HEK293 (cell line): ENCODE measurements at regions not wholly inside any gene's neighbourhood (a gene's known extent, or its start where the extent isn't known, plus 50 kb on each side); places are given as distances from the start of the nearest gene placed in this dataset.

Source experiments
- CTCF ChIA-PET: fragments of 350-600 bp; formaldehyde crosslinking; extraction: SDS; loops from one replicate; lab custom pipeline; 2021; ENCODE audit warnings: antibody characterized with exemption; lab: Yijun Ruan, JAX
- POLR2A ChIA-PET: fragments of 300-600 bp; formaldehyde crosslinking; extraction: SDS; loops from one replicate; lab custom pipeline; 2020; ENCODE audit warnings: antibody characterized with exemption, inconsistent platforms; lab: Yijun Ruan, JAX
- H3K27ac ChIP-seq: fragments of 200-500 bp; sonication (Bioruptor generic); 2 replicates; pipeline ENCODE4 v1.5.1; 2014; ENCODE audit warnings: low read depth, low read length, control low read depth, inconsistent platforms; ENCODE audit errors: extremely low read depth
- H3K36me3 ChIP-seq, 2 experiments: fragments of 200-500 bp in 1 of 2; sonication (Bioruptor generic) in 1 of 2; 1 replicate in 1 of 2; 2 replicates in 1 of 2; pipeline ENCODE4 v1.5.1; 2014 to 2017; ENCODE audit warnings: inconsistent platforms in 2 of 2, low read length in 2 of 2; ENCODE audit not compliant: control insufficient read depth in 2 of 2, insufficient read depth in 1 of 2
- H3K4me1 ChIP-seq: fragments of 200-500 bp; sonication (Bioruptor generic); 2 replicates; pipeline ENCODE4 v1.5.1; 2014; ENCODE audit warnings: mild to moderate bottlenecking, low read length, inconsistent platforms; ENCODE audit not compliant: control insufficient read depth, insufficient read depth
- H3K4me3 ChIP-seq: 2 replicates; pipeline ENCODE4 v1.5.1; 2011; ENCODE audit warnings: low read depth, mild to moderate bottlenecking, control low read depth, low read length, moderate library complexity
- H3K9me3 ChIP-seq: fragments of 200-500 bp; sonication (Bioruptor generic); 2 replicates; pipeline ENCODE4 v1.5.1; 2014; ENCODE audit warnings: low read depth, low read length, inconsistent platforms; ENCODE audit not compliant: control insufficient read depth, insufficient read depth
- ATF2 ChIP-seq: fragments of 450-650 bp; formaldehyde crosslinking; IDR thresholded peaks from 2 replicates; pipeline ENCODE4 v1.5.1; 2016; ENCODE audit warnings: missing biosample characterization, missing genetic modification characterization, low read depth
- GLI2 ChIP-seq: fragments of 450-650 bp; formaldehyde crosslinking; IDR thresholded peaks from 2 replicates; pipeline ENCODE4; 2017; ENCODE audit warnings: missing biosample characterization, missing genetic modification characterization, low read depth, borderline replicate concordance
- HOXD13 ChIP-seq: sonication (generic); formaldehyde crosslinking; IDR thresholded peaks from 2 replicates; pipeline ENCODE4 v1.8.0; 2022; ENCODE audit warnings: missing genetic modification reagents, borderline replicate concordance
- KLF1 ChIP-seq: fragments of 450-650 bp; formaldehyde crosslinking; IDR thresholded peaks from 2 replicates; pipeline ENCODE4 v1.5.1; 2016; ENCODE audit warnings: missing biosample characterization, missing genetic modification characterization
- PRDM1 ChIP-seq: fragments of 450-650 bp; formaldehyde crosslinking; IDR thresholded peaks from 2 replicates; pipeline ENCODE4; 2016; ENCODE audit warnings: missing biosample characterization, missing genetic modification characterization
- SALL2 ChIP-seq: fragments of 450-650 bp; formaldehyde crosslinking; IDR thresholded peaks from 2 replicates; pipeline ENCODE4 v1.5.0; 2017; ENCODE audit warnings: missing biosample characterization, mild to moderate bottlenecking, missing genetic modification characterization, borderline replicate concordance
- SP3 ChIP-seq: fragments of 450-650 bp; formaldehyde crosslinking; IDR thresholded peaks from 2 replicates; pipeline ENCODE4 v1.5.1; 2016; ENCODE audit warnings: missing biosample characterization, missing genetic modification characterization
- ZBTB20 ChIP-seq: fragments of 450-650 bp; formaldehyde crosslinking; IDR thresholded peaks from 2 replicates; pipeline ENCODE4 v1.5.1; 2016; ENCODE audit warnings: missing biosample characterization, missing genetic modification characterization
- ZBTB48 ChIP-seq: fragments of 450-650 bp; formaldehyde crosslinking; IDR thresholded peaks from 2 replicates; pipeline ENCODE4 v1.5.1; 2016; ENCODE audit warnings: missing biosample characterization, missing genetic modification characterization
- ZBTB6 ChIP-seq: fragments of 450-650 bp; formaldehyde crosslinking; IDR thresholded peaks from 2 replicates; pipeline ENCODE4 v1.5.1; 2017; ENCODE audit warnings: missing biosample characterization, missing genetic modification characterization
- ZBTB8A ChIP-seq: fragments of 450-650 bp; formaldehyde crosslinking; IDR thresholded peaks from 2 replicates; pipeline ENCODE4 v1.5.1; 2016; ENCODE audit warnings: missing biosample characterization, missing genetic modification characterization
- ZNF133 ChIP-seq: fragments of 450-650 bp; formaldehyde crosslinking; IDR thresholded peaks from 2 replicates; pipeline ENCODE4 v1.5.1; 2016; ENCODE audit warnings: missing biosample characterization, missing genetic modification characterization
- ZNF155 ChIP-seq: fragments of 450-650 bp; formaldehyde crosslinking; IDR thresholded peaks from 2 replicates; pipeline ENCODE4 v1.5.1; 2016; ENCODE audit warnings: missing biosample characterization, missing genetic modification characterization
- ZNF175 ChIP-seq: fragments of 450-650 bp; formaldehyde crosslinking; IDR thresholded peaks from 2 replicates; pipeline ENCODE4 v1.5.1; 2016; ENCODE audit warnings: missing biosample characterization, missing genetic modification characterization
- ZNF280D ChIP-seq: fragments of 450-650 bp; formaldehyde crosslinking; IDR thresholded peaks from 2 replicates; pipeline ENCODE4 v1.5.1; 2016; ENCODE audit warnings: missing biosample characterization, missing genetic modification characterization
- ZNF324 ChIP-seq: fragments of 450-650 bp; formaldehyde crosslinking; IDR thresholded peaks from 2 replicates; pipeline ENCODE4 v1.5.1; 2016; ENCODE audit warnings: missing biosample characterization, missing genetic modification characterization
- ZNF341 ChIP-seq: fragments of 450-650 bp; formaldehyde crosslinking; IDR thresholded peaks from 2 replicates; pipeline ENCODE4; 2016; ENCODE audit warnings: low read depth, missing biosample characterization, missing genetic modification characterization
- ZNF518A ChIP-seq: fragments of 450-650 bp; formaldehyde crosslinking; conservative IDR thresholded peaks from 2 replicates; pipeline ENCODE4 v1.5.1; 2016; ENCODE audit warnings: low read depth, missing biosample characterization, missing genetic modification characterization
- ZNF704 ChIP-seq: fragments of 450-650 bp; formaldehyde crosslinking; IDR thresholded peaks from 2 replicates; pipeline ENCODE4 v1.5.1; 2016; ENCODE audit warnings: missing biosample characterization, missing genetic modification characterization
- ZNF777 ChIP-seq: fragments of 450-650 bp; formaldehyde crosslinking; IDR thresholded peaks from 2 replicates; pipeline ENCODE4 v1.5.1; 2017; ENCODE audit warnings: missing biosample characterization, missing genetic modification characterization, borderline replicate concordance
- ZSCAN16 ChIP-seq: fragments of 450-650 bp; formaldehyde crosslinking; IDR thresholded peaks from 2 replicates; pipeline ENCODE4 v1.5.1; 2016; ENCODE audit warnings: missing biosample characterization, missing genetic modification characterization
- ZXDB ChIP-seq: fragments of 450-650 bp; formaldehyde crosslinking; IDR thresholded peaks from 2 replicates; pipeline ENCODE4 v1.5.1; 2016; ENCODE audit warnings: missing biosample characterization, missing genetic modification characterization

GRCh38 chr15:47273864-47274263, 443.4 kb upstream of the SEMA6D start:
- Histone ChIP-seq H3K36me3 (no peaks in the 10 kb centered on the region), H3K4me3 (no peak overlapping the region), H3K4me1 (no peaks in the 10 kb centered on the region), H3K27ac (no peak overlapping the region), H3K9me3 (no peaks in the 10 kb centered on the region)
- TF ChIP-seq ZNF704 (tag by site-specific recombination): no peak
- TF ChIP-seq ZNF518A (tag by site-specific recombination): no peak
- TF ChIP-seq KLF1: no peak
- CTCF ChIA-PET: no interaction called here
- POLR2A ChIA-PET: no interaction called here

- no peak overlapping the region for H3K4me3 ChIP-seq
- H3K9me3 ChIP-seq: no peaks in the 10 kb centered on the region
- CTCF ChIA-PET: no interaction called here
- POLR2A ChIA-PET: no interaction called here
- TF ChIP-seq ZXDB (tag by site-specific recombination) (no peak), GLI2 (tag by site-specific recombination) (no peak), ZNF175 (no peak), ZSCAN16 (tag by site-specific recombination) (no peak), PRDM1 (tag by site-specific recombination) (no peak), ZNF777 (tag by site-specific recombination) (no peak), ZNF324 (tag by site-specific recombination) (no peak), ZNF155 (tag by site-specific recombination) (no peak), ATF2 (no peak), ZNF341 (tag by site-specific recombination) (no peak), ZBTB8A (tag by site-specific recombination) (no peak), HOXD13 (CRISPR knock-in tag) (no peak), SP3 (tag by site-specific recombination) (no peak)
- TF ChIP-seq, all 188 proteins: peak for 0
- Histone ChIP-seq H3K27ac (no peak overlapping the region), H3K4me1 (no peaks in the 10 kb centered on the region), H3K36me3 (no peaks in the 10 kb centered on the region)
Observed at GRCh38 chr15:47283246-47283645, 434.1 kb upstream of the SEMA6D start.

GRCh38 chr15:47288794-47289193, 428.5 kb upstream of the SEMA6D start:
- Histone ChIP-seq H3K9me3 (no peaks in the 10 kb centered on the region), H3K4me1 (no peaks in the 10 kb centered on the region), H3K36me3 (no peaks in the 10 kb centered on the region), H3K27ac (no peak overlapping the region), H3K4me3 (no peak overlapping the region)
- ChIA-PET POLR2A (no interaction called here), CTCF (no interaction called here)
- TF ChIP-seq ZBTB48 (tag by site-specific recombination) (no peak), ZNF324 (tag by site-specific recombination) (no peak), SALL2 (tag by site-specific recombination) (no peak), ZBTB6 (no peak), ZNF280D (tag by site-specific recombination) (no peak), ZBTB20 (tag by site-specific recombination) (no peak), ZNF133 (tag by site-specific recombination) (no peak)
